K562 (cell line): ENCODE measurements at regions not wholly inside any gene's neighbourhood (a gene's known extent, or its start where the extent isn't known, plus 50 kb on each side); places are given as distances from the start of the nearest gene placed in this dataset.

Experiments used
- ATAC-seq: fragments of 200-7000 bp; cut with Tn5 transposase; 3 replicates; pipeline ENCODE4 v1.9.1; 2020; ENCODE audit warnings: moderate library complexity
- BruUV-seq: library from RNA; stranded (reverse); fragments of 400-500 nt; replicated peaks from 2 replicates; lab custom pipeline; 2021; lab: Mats Ljungman, UMichigan
- CTCF ChIA-PET: fragments of 300-600 bp; formaldehyde crosslinking; extraction: SDS; loops from one replicate; lab custom pipeline; 2021; ENCODE audit warnings: low intra/inter-chr PET ratio; lab: Yijun Ruan, JAX
- POLR2A ChIA-PET: fragments of 300-600, 350-650 bp; sonication (Branson Sonifier 250); formaldehyde crosslinking; extraction: SDS; loops from one replicate; lab custom pipeline; 2021; ENCODE audit warnings: antibody characterized with exemption, inconsistent platforms; lab: Yijun Ruan, JAX
- DNase-seq, 4 experiments: peaks; one replicate each; pipeline versions ENCODE4 v3.0.0 to v3.0.0-alpha.2; 2011 to 2018; ENCODE audit warnings: low spot score in 3 of 4, mixed read lengths in 3 of 4; ENCODE audit errors: extremely low read depth in 1 of 4
- FAIRE-seq: peaks from 2 replicates; lab custom pipeline; 2011; peaks lifted over from hg19 to GRCh38; lab: Jason Lieb, UNC
- H2AFZ ChIP-seq: 2 replicates; pipeline ENCODE4 v1.6.0; 2011; ENCODE audit warnings: low read depth, low read length, control low read depth, inconsistent platforms
- H3K27ac ChIP-seq: fragments of 200-600 bp; 3 replicates; pipeline ENCODE4 v1.8.0; 2011; ENCODE audit warnings: low read depth, mild to moderate bottlenecking, control low read depth, inconsistent platforms, low read length, moderate library complexity, mixed read lengths; ENCODE audit errors: extremely low read depth
- H3K27me3 ChIP-seq, 2 experiments: fragments of 300-600 bp in 1 of 2; 2 replicates in 1 of 2; 3 replicates in 1 of 2; pipeline versions ENCODE4 v1.6.0 to v1.8.0; 2011; ENCODE audit warnings: inconsistent platforms in 2 of 2, low read length in 2 of 2, mild to moderate bottlenecking in 1 of 2, mixed read lengths in 1 of 2, moderate library complexity in 1 of 2; ENCODE audit not compliant: control insufficient read depth in 2 of 2, insufficient read depth in 2 of 2
- H3K36me3 ChIP-seq: fragments of 300-600 bp; 3 replicates; pipeline ENCODE4 v1.8.0; 2011; ENCODE audit warnings: mild to moderate bottlenecking, low read length, inconsistent platforms; ENCODE audit not compliant: control insufficient read depth, insufficient read depth
- H3K4me1 ChIP-seq, 2 experiments: fragments of 200-600 bp in 1 of 2; replicated peaks in 1 of 2; 2 replicates in 1 of 2; 3 replicates in 1 of 2; pipeline versions ENCODE4 v1.5.1 to v1.8.0; 2011; ENCODE audit warnings: inconsistent platforms in 2 of 2, low read length in 2 of 2, mild to moderate bottlenecking in 1 of 2, mixed read lengths in 1 of 2, moderate library complexity in 1 of 2; ENCODE audit not compliant: control insufficient read depth in 2 of 2, insufficient read depth in 2 of 2
- H3K4me2 ChIP-seq: 2 replicates; pipeline ENCODE4 v1.6.1; 2011; ENCODE audit warnings: low read length, control low read depth, inconsistent platforms, mixed read lengths; ENCODE audit not compliant: insufficient read depth
- H3K4me3 ChIP-seq: fragments of 200-600 bp; sonication (generic), shearing (Covaris generic); 2 replicates; pipeline ENCODE4 v1.5.1; 2016; ENCODE audit warnings: control low read depth, inconsistent platforms
- H3K79me2 ChIP-seq: fragments of 200-600 bp; 3 replicates; pipeline ENCODE4 v1.8.0; 2011; ENCODE audit warnings: low read length, inconsistent platforms; ENCODE audit not compliant: control insufficient read depth, insufficient read depth
- H3K9ac ChIP-seq, 2 experiments: 2 replicates each; pipeline versions ENCODE4 v1.6.0 to v1.6.1; 2011; ENCODE audit warnings: low read depth in 2 of 2, low read length in 2 of 2, control low read depth in 1 of 2, inconsistent platforms in 1 of 2, mild to moderate bottlenecking in 1 of 2, mixed read lengths in 1 of 2; ENCODE audit not compliant: insufficient read depth in 1 of 2
- H3K9me1 ChIP-seq: one replicate; pipeline ENCODE4 v1.6.0; 2011; ENCODE audit warnings: inconsistent platforms, mild to moderate bottlenecking, low read length, moderate library complexity; ENCODE audit not compliant: control insufficient read depth, insufficient read depth
- H3K9me3 ChIP-seq: replicated peaks from 2 replicates; pipeline ENCODE4 v1.5.1; 2011; ENCODE audit warnings: low read depth, low read length, inconsistent platforms; ENCODE audit not compliant: control insufficient read depth, insufficient read depth
- H4K20me1 ChIP-seq: replicated peaks from 2 replicates; pipeline ENCODE4 v1.6.1; 2011; ENCODE audit warnings: low read length, inconsistent platforms, mixed read lengths; ENCODE audit not compliant: control insufficient read depth, insufficient read depth
- ADNP ChIP-seq: fragments of 200-800 bp; sonication (Bioruptor generic); IDR thresholded peaks from 2 replicates; pipeline ENCODE4 v1.6.1; 2016; ENCODE audit warnings: missing genetic modification characterization, missing compliant biosample characterization
- CEBPG ChIP-seq, 3 experiments: fragments of 200-800 bp in 1 of 3; sonication (Bioruptor generic) in 1 of 3; sonication (generic) in 1 of 3; formaldehyde crosslinking in 1 of 3; IDR thresholded peaks in 2 of 3; conservative IDR thresholded peaks in 1 of 3; 2 replicates each; pipeline versions ENCODE4 v1.6.1 to v1.8.0; 2016 to 2022; ENCODE audit warnings: missing compliant biosample characterization in 2 of 3, missing genetic modification characterization in 2 of 3, mild to moderate bottlenecking in 1 of 3, missing genetic modification reagents in 1 of 3
- DNMT1 ChIP-seq: fragments of 450-650 bp; IDR thresholded peaks from 2 replicates; pipeline ENCODE4 v1.6.1; 2016; ENCODE audit warnings: antibody characterized with exemption, mild to moderate bottlenecking
- ETV1 ChIP-seq: fragments of 450-650 bp; conservative IDR thresholded peaks from 2 replicates; pipeline ENCODE4 v1.6.1; 2016; ENCODE audit warnings: missing genetic modification characterization, control low read depth, low read depth, missing compliant biosample characterization
- GATAD2A ChIP-seq: fragments of 450-650 bp; IDR thresholded peaks from 2 replicates; pipeline ENCODE4 v1.6.1; 2017
- HNRNPL ChIP-seq: fragments of 200-400 bp; formaldehyde crosslinking; IDR thresholded peaks from 2 replicates; pipeline ENCODE4 v1.6.1; 2017; ENCODE audit warnings: low read depth, mild to moderate bottlenecking, low read length
- NFIX ChIP-seq: fragments of 250-450 bp; sonication (Bioruptor Pico); IDR thresholded peaks from 2 replicates; pipeline ENCODE4 v1.4.0; 2020; ENCODE audit warnings: low read depth, mild to moderate bottlenecking, moderate library complexity
- NR2F6 ChIP-seq: fragments of 450-650 bp; formaldehyde crosslinking; IDR thresholded peaks from 2 replicates; pipeline ENCODE4 v1.4.0; 2020; ENCODE audit warnings: mild to moderate bottlenecking
- SLC30A9 ChIP-seq: fragments of 250-450 bp; sonication (Bioruptor Pico); IDR thresholded peaks from 2 replicates; pipeline ENCODE4 v1.8.0; 2022; ENCODE audit warnings: mild to moderate bottlenecking, moderate library complexity
- SRSF3 ChIP-seq: fragments of 200-400 bp; formaldehyde crosslinking; IDR thresholded peaks from 2 replicates; pipeline ENCODE4 v1.6.1; 2016; ENCODE audit warnings: mild to moderate bottlenecking, low read length, moderate library complexity; ENCODE audit not compliant: insufficient read depth
- ZNF232 ChIP-seq: sonication (generic); formaldehyde crosslinking; IDR thresholded peaks from 2 replicates; pipeline ENCODE4 v1.8.0; 2022; ENCODE audit warnings: mild to moderate bottlenecking, missing genetic modification reagents
- ZNF780A ChIP-seq: fragments of 250-450 bp; sonication (Bioruptor Pico); IDR thresholded peaks from 2 replicates; pipeline ENCODE4 v1.5.0; 2021; ENCODE audit warnings: mild to moderate bottlenecking
- ZSCAN29 ChIP-seq: fragments of 450-650 bp; IDR thresholded peaks from 2 replicates; pipeline ENCODE4 v1.6.1; 2017
- WGBS: fragments of 100-300 bp; shearing (Covaris generic); methylation state at CpG from one replicate; pipeline ENCODE4 v1.1.6; 2016; ENCODE audit warnings: low coverage, mixed read lengths; ENCODE audit not compliant: insufficient coverage; ENCODE audit errors: missing lambda C conversion rate; 5-methylcytosine and 5-hydroxymethylcytosine counted together
- in situ Hi-C: fragments of 300-500 bp; cut with MboI; formaldehyde crosslinking; loops from 4 replicates; pipeline ENCODE4 v1.15.0; 2018; ENCODE audit warnings: inconsistent platforms, mixed read lengths
- intact Hi-C: fragments of 100-400 bp; cut with micrococcal nuclease; formaldehyde crosslinking; loops from 2 replicates; pipeline ENCODE4 v1.14.2; 2022
- TF ChIP-seq, protein P1 (sequence below): fragments of 450-650 bp; IDR thresholded peaks from 2 replicates; pipeline ENCODE4 v1.6.1; 2016; ENCODE audit warnings: low read depth, mild to moderate bottlenecking, moderate library complexity
- TF ChIP-seq, protein P2 (sequence below): sonication (generic); formaldehyde crosslinking; IDR thresholded peaks from 2 replicates; pipeline ENCODE4 v1.8.0; 2023; ENCODE audit warnings: missing genetic modification reagents, mild to moderate bottlenecking, borderline replicate concordance
- TF ChIP-seq, protein P3 (sequence below): fragments of 450-650 bp; IDR thresholded peaks from 2 replicates; pipeline ENCODE4 v1.6.1; 2016; ENCODE audit warnings: missing biosample characterization, missing genetic modification characterization

DNA sequence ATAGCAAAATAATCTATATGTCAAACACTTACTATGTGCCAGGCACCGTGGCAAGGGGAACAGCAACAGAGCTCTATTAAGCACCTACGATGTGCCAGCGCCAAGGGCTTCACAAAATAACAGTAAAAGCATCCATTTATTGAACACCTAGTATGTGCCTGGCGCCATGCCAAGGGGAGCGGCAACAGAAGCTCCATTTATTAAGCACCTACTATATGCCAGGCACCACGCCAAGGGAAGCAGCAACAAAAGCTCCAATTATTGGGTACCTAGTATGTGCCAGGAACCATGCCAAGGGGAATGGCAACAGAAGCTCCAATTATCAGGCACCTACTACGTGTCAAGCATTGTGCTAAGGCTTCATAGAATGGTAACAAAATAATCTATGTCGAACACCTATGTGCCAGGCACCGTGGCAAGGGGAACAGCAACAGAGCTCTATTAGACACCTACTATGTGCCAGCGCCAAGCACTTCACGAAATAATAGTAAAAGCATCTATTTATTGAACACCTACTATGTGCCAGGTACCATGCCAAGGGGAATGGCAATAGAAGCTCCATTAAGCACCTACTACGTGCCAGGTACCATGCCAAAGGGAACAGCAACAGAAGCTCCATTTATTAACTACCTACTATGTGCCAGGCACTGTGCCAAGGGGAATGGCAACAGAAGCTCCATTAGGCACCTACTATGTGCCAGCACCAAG lies 107.7 kb downstream of the PTPRS start:
- BruUV-seq, result no TSS peak
- CTCF ChIA-PET, result no interaction called here
- H3K27me3 ChIP-seq, result no peaks in the 10 kb centered on the region
- TF ChIP-seq HNRNPL (peak; percentile 46; the same call in 1 of the 2 replicates), ADNP (tag) (peak; percentile 64; the same call in 1 of the 2 replicates), ZNF780A (CRISPR knock-in tag) (no peak), SLC30A9 (CRISPR knock-in tag) (no peak), DNMT1 (no peak), ETV1 (tag) (no peak), CEBPG (CRISPR knock-in tag; IDR thresholded peaks at IDR 0.05) (no peak), CEBPG (tag; conservative IDR thresholded peaks at IDR 0.05 in 1 of 2, IDR thresholded peaks at IDR 0.05 in 1 of 2) (no peak), ZNF232 (no peak), GATAD2A (no peak), SRSF3 (no peak), ZSCAN29 (no peak), NR2F6 (no peak), NFIX (CRISPR knock-in tag) (0 out of 2 replicates have a peak, but pooled peaks have one; percentile 42)
- TF ChIP-seq, protein P1, sequence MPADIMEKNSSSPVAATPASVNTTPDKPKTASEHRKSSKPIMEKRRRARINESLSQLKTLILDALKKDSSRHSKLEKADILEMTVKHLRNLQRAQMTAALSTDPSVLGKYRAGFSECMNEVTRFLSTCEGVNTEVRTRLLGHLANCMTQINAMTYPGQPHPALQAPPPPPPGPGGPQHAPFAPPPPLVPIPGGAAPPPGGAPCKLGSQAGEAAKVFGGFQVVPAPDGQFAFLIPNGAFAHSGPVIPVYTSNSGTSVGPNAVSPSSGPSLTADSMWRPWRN, result no peak
- TF ChIP-seq, protein P2, sequence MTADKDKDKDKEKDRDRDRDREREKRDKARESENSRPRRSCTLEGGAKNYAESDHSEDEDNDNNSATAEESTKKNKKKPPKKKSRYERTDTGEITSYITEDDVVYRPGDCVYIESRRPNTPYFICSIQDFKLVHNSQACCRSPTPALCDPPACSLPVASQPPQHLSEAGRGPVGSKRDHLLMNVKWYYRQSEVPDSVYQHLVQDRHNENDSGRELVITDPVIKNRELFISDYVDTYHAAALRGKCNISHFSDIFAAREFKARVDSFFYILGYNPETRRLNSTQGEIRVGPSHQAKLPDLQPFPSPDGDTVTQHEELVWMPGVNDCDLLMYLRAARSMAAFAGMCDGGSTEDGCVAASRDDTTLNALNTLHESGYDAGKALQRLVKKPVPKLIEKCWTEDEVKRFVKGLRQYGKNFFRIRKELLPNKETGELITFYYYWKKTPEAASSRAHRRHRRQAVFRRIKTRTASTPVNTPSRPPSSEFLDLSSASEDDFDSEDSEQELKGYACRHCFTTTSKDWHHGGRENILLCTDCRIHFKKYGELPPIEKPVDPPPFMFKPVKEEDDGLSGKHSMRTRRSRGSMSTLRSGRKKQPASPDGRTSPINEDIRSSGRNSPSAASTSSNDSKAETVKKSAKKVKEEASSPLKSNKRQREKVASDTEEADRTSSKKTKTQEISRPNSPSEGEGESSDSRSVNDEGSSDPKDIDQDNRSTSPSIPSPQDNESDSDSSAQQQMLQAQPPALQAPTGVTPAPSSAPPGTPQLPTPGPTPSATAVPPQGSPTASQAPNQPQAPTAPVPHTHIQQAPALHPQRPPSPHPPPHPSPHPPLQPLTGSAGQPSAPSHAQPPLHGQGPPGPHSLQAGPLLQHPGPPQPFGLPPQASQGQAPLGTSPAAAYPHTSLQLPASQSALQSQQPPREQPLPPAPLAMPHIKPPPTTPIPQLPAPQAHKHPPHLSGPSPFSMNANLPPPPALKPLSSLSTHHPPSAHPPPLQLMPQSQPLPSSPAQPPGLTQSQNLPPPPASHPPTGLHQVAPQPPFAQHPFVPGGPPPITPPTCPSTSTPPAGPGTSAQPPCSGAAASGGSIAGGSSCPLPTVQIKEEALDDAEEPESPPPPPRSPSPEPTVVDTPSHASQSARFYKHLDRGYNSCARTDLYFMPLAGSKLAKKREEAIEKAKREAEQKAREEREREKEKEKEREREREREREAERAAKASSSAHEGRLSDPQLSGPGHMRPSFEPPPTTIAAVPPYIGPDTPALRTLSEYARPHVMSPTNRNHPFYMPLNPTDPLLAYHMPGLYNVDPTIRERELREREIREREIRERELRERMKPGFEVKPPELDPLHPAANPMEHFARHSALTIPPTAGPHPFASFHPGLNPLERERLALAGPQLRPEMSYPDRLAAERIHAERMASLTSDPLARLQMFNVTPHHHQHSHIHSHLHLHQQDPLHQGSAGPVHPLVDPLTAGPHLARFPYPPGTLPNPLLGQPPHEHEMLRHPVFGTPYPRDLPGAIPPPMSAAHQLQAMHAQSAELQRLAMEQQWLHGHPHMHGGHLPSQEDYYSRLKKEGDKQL, result no peak
- TF ChIP-seq, protein P3, sequence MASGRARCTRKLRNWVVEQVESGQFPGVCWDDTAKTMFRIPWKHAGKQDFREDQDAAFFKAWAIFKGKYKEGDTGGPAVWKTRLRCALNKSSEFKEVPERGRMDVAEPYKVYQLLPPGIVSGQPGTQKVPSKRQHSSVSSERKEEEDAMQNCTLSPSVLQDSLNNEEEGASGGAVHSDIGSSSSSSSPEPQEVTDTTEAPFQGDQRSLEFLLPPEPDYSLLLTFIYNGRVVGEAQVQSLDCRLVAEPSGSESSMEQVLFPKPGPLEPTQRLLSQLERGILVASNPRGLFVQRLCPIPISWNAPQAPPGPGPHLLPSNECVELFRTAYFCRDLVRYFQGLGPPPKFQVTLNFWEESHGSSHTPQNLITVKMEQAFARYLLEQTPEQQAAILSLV (tag), result no peak

More for the DNA sequence above, 107.7 kb downstream of the PTPRS start:
- H3K36me3 ChIP-seq, result no peaks in the 10 kb centered on the region
- H2AFZ ChIP-seq, result no peak overlapping the region
- DNase-seq, result no peak
- no peak overlapping the region for H3K4me2 ChIP-seq
- POLR2A ChIA-PET, result interaction anchor here (0.8 to 1.4 kb wide), 2 partner anchors 13 to 35 kb away, joined by 3 to 4 read pairs; no protein-coding TSS in a partner anchor
- intact Hi-C loops (no loop called here), in situ Hi-C loops (no loop called here)
- H3K9me1 ChIP-seq, result no peaks in the 10 kb centered on the region
- peaks cover 0 to 5% of the 10 kb centered on the region in 2 experiments; a peak in 2 of 5 replicates for H3K4me1 ChIP-seq
- no peaks in the 10 kb centered on the region for H4K20me1 ChIP-seq
- WGBS, result 77% methylated on average over 12 of the region's 12 CpGs
- H3K79me2 ChIP-seq, result no peaks in the 10 kb centered on the region
- no peaks in the 10 kb centered on the region for H3K9me3 ChIP-seq
- H3K27ac ChIP-seq, result no peak overlapping the region
- no peak overlapping the region for H3K4me3 ChIP-seq
- no peak overlapping the region for H3K9ac ChIP-seq
- FAIRE-seq, result no peak
- no peak for ATAC-seq
